KG1 (cell line): ENCODE measurements at regions not wholly inside any gene's neighbourhood (a gene's known extent, or its start where the extent isn't known, plus 50 kb on each side); places are given as distances from the start of the nearest gene placed in this dataset.

ENCODE experiments used
- DNase-seq: peaks from one replicate; lab custom pipeline; 2025; lab: John Stamatoyannopoulos, UW

DNA sequence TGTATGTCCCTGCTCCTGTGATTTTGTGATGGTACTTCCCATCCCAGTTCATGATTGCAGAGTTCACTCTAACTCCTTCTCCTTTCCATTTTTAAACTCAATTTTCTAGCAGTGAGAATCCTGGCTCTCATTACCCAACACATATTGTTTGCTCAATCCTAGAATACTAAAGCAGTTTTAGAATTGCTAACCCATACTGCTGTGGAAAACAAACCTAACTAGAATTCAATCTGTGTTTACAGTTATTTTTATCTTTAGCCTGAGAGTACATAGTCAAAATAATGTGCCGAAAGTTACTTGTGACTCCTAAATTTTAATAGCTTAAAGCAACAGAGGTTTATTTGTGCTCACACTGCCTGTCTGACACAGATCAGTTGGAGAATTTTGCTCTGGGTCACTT lies 508.0 kb downstream of the AACS start:
- DNase-seq: no peak

DNA sequence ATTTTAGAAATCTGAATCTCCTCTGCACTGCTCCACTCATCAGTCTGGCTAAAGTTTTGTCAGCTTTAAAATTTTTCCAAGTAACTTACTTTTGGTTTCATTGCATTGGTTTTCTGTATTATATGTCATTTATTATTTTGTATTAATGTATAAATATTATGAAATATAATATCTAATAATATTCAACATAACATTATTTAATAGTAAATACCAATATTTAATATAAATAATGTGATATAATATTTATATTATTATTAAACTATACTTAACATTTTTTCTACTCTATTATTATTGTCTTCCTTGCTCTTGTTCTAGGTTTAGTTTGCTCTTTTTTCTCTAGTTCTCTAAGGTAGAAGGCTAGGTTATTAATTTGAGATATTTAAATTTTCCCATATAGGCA lies 512.1 kb downstream of the AACS start:
- no peak for DNase-seq

DNA sequence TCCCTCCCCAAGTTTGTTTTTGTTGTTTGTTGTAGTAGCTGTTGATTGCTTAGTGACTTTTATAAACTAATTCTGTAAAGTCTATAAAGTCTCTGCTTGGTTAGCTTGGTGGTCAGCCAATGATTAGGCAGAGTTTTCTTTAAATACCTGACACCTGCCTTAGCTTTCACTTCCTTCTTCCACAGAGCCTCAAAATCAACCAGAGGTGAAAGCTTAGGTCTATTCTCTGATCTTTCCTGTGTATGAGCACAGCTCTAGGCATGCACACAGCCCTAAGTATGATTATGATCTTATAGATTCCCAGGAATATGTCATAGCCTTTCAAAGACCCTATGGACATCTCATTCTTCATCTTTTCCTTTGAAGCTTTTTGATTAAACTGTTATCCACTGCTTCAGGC lies 514.7 kb downstream of the AACS start:
- no peak for DNase-seq

DNA sequence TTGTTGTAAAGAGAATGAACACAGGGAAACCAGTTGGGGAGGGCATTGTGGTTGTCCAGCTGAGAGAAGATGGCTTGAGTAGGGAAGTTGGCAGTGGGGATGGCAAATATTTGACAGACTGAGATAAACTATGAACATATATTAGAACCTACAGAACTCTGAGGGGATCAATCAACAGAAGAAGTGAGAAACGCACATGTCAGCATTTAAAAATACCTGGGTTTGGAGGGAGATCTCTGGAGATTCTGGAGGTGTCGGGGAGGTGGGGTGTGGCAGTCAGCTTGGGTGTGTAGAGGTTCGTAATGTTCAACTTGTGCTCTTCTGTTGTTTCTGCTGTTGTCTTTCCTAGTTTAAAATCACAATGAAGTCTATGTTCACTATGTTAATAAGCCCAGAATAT lies 517.8 kb downstream of the AACS start:
- DNase-seq: no peak

DNA sequence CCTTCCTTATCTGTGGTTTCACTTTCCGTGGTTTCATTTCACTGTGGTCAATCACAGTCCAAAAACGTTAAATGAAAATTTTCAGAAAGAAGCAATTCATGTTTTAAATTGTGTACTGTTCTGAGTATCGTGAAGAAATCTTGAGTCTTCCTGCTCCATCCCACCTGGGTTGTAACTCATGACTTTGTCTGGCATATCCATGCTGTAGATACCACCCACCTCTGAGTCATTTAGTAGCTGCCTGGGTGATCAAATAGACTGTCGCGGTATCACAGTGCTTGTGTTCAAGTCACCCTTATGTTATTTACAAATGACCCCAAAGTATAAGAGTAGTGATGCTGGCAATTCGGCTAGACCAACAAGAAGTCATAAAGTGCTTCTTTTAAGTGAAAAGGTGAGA lies 521.2 kb downstream of the AACS start:
- no peak for DNase-seq

DNA sequence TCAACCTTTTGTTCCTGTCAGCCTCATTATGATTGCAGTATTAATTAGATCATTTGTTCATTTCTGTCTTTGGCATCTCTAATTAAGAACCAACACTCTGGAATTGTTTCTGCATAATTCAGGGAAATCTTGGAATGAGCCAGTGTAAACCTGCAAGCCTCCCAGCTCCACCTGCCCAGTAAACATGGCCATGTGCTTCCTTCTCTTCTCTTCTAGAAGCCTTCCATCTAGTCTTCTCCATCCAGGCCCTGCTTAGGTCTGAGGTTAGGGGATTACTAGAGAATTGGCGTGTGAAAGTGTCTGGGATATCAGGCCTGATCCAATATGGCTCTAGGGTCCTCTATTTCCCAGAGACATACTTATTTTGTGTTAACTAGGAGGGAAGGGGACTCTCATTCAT lies 528.0 kb downstream of the AACS start:
- no peak for DNase-seq

DNA sequence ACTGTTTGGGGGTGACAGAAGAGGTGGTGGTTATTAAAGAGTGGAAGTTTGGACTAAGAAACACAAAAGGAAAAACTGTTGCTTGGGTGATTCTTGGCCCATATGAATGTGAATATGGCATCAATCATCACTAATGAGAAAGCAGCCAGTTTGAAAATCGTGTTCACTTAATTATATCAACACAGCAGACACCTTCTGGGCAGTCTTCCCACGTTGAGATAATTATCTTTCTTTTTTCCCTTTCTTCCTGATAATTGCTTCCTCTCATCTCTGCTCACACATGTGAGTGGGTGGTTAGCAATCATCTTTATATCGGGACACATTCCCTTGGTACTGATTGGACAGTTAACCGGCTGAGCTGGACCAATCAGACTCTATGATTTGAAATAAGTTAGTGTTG lies 539.7 kb downstream of the AACS start:
- no peak for DNase-seq

DNA sequence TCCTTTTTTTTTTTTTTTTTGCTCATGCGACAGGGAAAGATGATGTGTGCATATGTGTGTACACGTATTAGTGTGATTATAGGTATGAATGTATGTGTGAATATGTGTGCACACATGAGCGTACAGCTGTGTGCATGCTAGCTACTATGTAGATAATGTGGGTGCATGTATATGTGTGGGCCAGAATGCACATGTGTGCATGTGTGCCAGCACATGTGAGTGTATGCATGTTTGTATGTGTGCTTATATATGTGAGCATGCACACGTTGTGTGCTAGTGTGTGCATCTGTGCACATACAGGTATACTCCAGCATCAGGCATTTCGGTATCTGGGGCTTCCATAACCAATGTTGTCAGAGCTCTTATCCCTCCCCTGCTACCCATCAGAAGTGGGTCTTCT lies 541.1 kb downstream of the AACS start:
- DNase-seq: no peak

DNA sequence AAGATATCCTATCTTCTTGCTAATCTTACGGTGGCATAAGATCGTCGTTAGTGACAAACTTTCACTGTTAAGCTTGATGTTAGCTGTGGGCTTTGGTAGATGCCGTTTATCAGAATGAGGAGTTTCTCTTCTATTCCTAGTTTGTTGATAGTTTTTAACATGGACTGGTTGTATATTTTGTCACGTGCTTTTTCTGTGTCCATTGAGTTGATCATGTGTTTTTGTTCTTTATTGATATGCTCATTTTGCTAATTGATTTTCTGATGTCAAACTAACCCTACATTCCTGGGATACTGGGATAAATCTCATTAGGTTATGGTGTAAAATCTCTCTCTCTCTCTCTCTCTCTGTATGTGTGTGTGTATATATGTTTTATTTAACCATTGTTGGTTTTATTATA lies 545.1 kb downstream of the AACS start:
- no peak for DNase-seq

DNA sequence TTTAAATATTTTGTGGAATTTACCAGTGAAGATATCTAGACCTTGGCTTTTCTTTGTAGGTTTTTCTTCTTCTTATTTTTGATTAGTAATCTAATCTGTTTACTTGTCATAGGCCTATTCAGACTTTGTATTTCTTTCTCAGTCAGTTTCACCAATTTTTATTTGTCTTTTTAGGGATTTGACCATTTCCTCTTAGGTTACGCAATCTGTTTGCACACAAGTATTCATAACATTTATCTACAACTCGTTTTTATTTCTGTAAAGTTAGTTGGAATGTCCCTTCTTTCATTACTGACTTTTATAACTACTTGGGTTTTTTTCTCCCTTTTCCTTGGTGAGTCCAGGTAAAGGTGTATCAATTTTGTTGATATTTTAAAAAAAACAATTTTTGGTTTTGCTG lies 545.7 kb downstream of the AACS start:
- DNase-seq: no peak

DNA sequence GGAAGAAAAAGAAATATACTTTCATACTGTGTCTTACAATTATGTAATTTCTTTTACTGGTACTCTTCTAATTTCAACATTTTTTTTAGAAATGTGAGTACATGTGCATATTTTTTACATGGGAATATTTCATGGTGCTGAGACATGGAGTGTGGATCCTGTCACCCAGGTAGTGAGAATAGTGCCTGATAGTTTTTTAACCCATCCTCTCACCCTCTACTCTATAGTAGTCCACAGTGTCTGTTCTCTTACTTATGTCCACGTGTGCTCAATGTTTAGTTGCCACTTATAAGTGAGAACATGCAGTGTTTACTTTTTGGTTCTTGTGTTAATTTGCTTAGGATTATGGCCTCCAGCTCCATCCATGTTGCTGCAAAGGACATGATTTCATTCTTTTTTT lies 548.8 kb downstream of the AACS start:
- no peak for DNase-seq

DNA sequence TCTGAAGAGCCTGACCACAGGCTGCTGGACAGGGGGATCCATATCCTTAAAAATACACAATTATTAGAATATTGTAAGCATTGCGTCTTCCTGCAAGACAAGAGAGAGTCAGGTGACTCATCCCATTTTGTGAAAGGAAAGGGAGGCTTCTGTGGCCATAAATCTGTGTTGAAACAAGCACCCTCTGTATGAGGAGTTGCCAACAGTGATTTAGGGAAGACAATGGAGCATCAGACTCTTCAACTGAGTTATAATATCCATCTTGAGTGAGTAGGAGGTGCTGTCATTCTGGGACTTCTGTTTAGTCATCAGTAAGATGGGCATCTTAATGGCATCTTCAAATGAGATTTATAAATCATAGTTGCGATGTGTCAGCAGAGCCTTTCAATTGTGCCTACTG lies 554.5 kb downstream of the AACS start:
- no peak for DNase-seq

DNA sequence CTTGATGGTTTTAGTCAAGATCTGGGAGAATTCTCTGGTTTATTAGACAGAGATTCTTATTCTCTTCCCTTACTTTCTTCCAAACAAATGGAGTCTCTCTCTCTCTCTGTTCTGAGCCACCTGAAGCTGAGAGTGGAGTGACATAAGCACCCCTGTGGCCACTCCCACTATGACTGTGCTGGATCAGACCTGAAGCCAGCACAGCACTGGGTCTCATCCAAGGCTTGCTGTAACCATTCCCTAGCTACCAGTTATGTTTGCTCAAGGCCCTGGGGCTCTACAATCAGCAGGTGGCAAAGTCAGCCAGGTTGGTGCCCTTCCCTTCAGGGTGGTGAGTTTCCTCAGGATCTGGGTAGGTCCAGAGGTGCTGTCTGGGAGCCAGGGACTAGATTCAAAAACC lies 568.5 kb downstream of the AACS start:
- DNase-seq: no peak

DNA sequence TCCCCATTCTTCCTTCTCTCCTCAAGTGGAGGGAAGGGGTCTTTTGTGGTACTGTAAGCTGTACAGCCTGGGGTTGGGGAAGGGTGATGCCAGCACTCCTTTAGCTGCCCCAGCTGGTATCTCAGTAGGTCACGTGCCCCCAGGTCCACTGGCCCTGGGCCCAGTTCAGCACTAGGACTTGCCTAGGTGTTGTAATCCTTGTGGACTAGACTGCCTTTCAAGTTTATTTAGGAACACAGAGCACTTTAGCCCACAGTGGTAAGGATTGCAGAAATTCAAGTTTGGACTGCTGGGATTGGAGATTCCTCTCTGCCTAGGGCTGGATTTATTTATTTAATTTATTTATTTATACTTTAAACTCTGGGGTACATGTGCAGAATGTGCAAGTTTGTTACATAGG lies 569.6 kb downstream of the AACS start:
- DNase-seq: no peak

DNA sequence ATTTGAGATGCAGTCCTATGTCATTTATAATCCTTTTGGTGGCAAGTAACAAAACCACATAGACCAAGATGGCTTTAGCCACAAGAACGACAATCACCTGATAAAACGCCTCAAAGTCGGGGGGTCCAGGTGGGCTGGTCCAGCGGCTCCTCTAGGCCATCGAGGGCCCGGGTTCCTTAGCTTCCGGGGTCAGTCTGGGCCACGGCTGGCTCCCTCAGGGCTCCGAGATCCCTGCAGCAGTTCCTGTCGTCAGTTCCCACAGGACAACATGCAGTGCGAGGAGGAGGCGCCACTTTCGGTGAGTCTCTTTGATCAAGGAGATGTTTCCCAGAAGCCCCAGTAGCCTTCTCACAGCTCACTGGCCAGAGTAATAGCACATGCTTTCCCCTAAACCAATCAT lies 574.6 kb downstream of the AACS start:
- DNase-seq: no peak

DNA sequence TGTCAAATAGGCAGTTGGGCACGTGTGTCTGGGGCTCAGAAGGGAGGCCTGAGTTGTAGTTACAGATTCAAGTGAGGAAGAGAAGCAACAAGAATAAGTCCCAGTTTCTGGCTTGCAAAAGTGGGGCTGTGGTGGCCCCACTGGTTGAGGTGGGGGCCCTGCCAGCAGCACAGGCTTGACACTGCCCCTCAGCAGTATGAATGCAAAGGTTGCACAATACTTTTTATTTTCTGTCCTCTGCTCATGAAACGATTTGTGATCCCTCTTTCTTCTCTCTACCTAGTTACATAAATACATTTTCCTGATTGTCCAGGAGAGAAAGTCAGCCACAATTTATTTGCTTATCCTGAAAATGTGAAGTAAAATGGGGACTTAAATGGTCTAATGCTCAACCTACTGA lies 577.8 kb downstream of the AACS start:
- DNase-seq: no peak

DNA sequence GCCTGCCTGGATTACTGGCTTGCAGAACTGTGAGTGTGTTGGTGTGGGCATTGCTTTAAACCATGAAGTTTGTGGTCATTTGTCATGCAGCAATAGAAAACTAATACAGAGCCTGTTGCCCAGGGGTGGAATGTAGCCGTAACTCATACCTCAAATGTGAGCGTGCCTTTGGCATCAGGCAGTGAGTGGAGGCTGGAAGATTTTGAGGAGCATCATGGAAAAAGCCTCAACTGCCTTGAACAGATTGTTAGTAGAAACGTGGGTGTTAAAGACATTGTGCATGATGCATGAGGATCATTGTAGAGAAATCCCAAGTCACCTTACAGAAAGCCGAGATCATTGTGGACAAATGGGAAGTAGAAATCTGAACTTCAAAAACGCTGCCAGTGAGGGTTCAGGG lies 580.5 kb downstream of the AACS start:
- no peak for DNase-seq

DNA sequence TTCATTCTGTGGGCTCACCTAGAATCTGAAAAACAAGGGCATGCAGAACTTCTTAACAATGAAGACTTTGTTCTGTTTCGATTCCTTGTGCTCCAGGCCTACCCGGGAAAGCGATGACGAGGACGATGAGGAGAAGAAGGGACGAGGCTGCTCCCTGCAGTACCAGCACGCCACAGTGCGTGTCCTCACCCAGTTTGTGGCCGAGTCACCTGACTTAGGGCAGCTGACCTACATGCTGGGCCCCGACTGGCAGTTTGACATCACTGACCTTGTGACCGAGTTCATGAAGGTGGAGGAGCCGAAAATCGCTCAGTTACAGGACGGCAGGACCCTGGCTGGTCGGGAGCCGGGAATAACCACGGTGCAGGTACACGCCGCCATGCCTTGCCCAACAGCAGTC lies 585.4 kb downstream of the AACS start:
- no peak for DNase-seq

DNA sequence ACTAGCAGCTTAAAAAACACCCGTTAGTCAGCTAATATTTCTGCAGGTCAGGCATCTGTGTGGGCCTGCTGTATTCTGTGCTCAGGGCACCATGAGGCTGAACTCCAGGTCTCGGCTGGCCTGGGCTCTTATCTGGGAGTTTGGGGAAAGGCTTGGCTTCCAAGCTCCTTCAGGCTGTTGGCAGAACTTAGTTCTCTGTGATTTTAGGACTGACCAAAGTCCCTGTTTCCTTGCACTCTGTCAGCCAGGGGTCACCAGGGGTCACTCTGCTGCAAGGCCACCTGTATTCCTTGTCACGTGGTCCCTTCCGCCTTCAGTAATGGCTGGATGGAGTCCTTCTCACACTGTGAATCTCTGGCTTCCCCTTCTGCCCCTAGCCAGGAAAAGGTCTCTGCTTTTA lies 586.4 kb downstream of the AACS start:
- no peak for DNase-seq

DNA sequence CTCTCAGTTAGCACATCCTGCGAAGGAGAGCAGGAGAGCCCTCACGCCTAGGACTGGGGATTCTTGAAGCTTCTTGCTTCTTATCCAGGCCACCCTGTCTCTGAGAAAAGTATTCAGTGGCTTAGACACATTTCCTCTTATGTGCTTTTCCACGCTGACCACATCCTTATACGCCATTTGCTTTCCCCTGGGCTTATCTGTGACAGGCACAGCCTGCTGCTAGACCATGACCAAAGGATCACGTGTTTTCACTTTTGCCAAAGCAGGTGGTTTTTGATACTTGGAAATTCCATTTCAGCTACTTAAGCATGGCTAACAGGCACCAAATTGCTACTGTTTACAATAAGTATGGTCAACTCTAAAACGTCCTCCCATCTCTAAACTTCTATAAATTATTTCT lies 587.4 kb downstream of the AACS start:
- DNase-seq: no peak

DNA sequence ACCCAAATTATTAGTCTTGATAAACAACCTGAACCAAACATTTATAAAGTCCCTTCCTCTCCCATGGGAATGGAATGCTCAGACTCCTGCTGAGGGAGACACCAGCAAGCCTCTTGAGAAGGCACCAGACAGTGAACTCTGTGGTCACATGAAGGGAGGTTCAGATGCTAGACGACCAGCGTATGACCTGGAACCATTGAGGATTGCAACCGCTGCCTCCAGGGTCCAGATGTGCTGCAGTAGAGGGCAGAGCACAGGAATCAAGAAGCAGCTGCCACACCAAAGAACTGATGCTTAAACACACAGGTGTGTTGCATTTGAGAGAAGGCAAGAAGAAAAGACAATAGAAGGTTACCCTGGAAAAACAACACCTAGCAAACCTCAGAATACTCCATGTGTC lies 592.4 kb downstream of the AACS start:
- no peak for DNase-seq

DNA sequence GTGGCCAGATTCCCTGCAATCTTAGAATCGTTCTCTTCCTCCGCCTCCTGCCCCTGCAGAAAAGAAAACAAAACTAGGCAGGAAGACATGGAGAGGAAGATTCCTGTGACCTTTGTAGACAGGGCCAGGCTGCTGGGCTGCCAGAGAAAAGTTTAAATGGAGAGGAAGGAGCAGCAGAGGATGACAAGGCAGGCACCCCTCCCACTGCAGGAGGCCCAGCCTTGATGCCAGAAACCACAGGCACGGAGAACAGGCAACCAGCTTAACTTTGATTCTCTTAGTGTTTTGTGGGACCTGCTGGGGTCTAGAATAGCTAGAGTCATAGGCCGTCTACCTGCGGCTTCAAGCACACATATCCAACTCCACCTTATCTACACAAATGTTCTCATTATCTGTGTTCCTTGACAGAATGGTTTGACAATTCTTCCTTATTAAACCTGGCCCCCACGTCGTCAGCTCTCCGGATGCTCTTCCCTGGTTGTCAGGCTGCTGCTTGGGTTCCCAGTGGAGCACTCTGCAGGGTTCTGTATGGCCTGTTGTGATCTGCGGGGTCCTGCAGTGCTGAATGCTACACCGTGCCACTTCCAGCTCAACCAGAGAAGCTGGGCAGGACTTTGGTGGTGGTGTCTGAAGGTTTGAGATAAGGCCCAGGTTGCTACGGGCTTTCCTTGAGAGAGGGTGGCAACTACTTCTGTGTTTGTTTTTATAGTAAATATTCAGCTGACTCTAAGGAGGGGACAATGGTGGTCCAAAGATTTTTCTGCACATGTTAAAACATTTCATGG lies 609.5 kb downstream of the AACS start:
- DNase-seq: no peak

DNA sequence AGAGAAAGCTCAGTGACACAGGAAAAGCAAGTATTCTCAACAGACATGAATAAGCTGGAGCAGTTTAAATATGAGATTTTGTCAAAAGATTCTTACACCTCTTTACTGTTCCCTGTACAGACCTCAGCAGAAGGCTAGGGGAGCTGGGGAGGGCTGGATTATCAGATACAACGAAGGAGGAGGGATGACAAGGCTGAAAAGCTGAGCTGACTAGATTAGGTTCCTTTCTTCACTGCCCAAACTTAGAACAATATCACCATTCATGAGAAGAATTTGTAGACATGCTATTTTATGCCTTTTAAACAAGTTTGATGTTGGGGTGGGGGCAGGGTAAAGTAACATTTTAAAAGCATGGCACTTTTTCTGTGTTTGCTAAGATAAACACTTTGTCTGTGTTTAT lies 611.1 kb downstream of the AACS start:
- no peak for DNase-seq

DNA sequence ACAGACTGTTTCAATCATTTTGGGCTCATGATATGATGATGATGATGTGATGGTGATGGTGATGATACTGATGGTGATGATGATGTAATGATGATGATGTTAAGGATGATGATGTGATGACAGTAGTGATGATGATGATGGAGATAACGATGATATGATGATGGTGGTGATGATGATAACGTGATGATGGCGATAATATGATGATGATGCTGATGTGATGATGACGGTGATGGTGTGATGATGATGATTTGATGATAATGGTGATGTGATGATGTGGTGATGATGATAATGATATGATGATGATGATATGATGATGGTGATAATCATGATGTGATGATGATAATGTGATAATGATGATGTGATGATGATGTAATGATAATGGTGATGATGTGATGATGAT lies 612.6 kb downstream of the AACS start:
- no peak for DNase-seq

DNA sequence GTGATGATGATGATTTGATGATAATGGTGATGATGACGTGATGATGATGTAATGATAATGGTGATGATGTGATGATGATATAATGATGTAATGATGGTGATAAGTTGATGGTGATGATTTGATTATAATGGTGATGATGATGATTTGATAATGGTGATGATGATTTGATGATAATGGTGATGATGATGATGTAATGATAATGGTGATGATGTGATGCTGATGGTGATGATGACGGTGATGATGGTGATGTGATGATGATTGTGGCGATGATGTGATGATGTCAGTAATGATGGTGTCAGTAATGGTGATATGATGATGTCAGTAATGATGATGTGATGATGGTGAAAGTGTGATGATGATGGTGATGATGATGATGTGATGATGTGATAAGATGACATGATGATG lies 613.4 kb downstream of the AACS start:
- no peak for DNase-seq
